BJ (cell line): ENCODE measurements at regions not wholly inside any gene's neighbourhood (a gene's known extent, or its start where the extent isn't known, plus 50 kb on each side); places are given as distances from the start of the nearest gene placed in this dataset.

Experiments used
- CTCF ChIA-PET: fragments of 350-600 bp; formaldehyde crosslinking; extraction: SDS; loops from one replicate; lab custom pipeline; 2021; ENCODE audit warnings: antibody characterized with exemption, inconsistent platforms; lab: Yijun Ruan, JAX
- POLR2A ChIA-PET: fragments of 300-600 bp; sonication (Branson Sonifier 250); formaldehyde crosslinking; extraction: SDS; loops from one replicate; lab custom pipeline; 2021; ENCODE audit warnings: antibody characterized with exemption; lab: Charles Lee
- DNase-seq: peaks from one replicate; pipeline ENCODE4 v3.0.0-alpha.2; 2011; ENCODE audit warnings: low read depth
- H3K27me3 ChIP-seq: 2 replicates; pipeline ENCODE4 v1.6.0; 2011; ENCODE audit warnings: low read length; ENCODE audit not compliant: control insufficient read depth, insufficient read depth
- H3K36me3 ChIP-seq: 2 replicates; pipeline ENCODE4 v1.5.1; 2011; ENCODE audit warnings: low read length; ENCODE audit not compliant: control insufficient read depth, insufficient read depth
- H3K4me3 ChIP-seq: 2 replicates; pipeline ENCODE4 v1.5.1; 2011; ENCODE audit warnings: low read depth, mild to moderate bottlenecking, control low read depth, low read length
- CTCF ChIP-seq: IDR thresholded peaks from 2 replicates; pipeline ENCODE4 v1.5.1; 2011; ENCODE audit warnings: low read depth, mild to moderate bottlenecking, control low read depth, inconsistent platforms, low read length, moderate library complexity; ENCODE audit not compliant: insufficient read depth

GRCh38 chr3:159472611-159473010 is 516.0 kb upstream of the IL12A start:
- DNase-seq, result no peak
- no peak for TF ChIP-seq CTCF
- Histone ChIP-seq H3K36me3 (no peaks in the 10 kb centered on the region), H3K27me3 (no peaks in the 10 kb centered on the region), H3K4me3 (no peak overlapping the region)
- ChIA-PET POLR2A (no interaction called here), CTCF (interaction anchor here (0.5 kb wide), 1 partner anchor 103 kb away, joined by 3 read pairs; no protein-coding TSS in a partner anchor)

DNA sequence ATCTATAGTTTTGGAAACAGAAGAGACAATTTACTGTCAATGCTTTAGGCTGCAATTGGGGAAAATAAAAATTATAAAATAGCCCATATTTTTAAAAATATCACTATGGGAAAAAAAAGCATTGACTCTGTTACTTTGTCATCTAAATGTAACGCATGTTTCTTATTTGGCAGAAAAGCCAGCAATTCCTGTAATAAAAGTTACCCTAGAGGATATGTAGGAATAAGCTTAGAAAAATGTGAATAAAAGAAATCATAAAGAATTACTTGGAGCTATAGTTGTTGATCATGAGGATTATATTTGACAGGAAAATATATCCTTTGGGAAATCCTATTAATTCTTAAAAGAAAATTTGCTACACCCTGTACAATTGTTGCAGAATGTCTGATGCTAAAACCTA is 515.4 kb upstream of the IL12A start:
- CTCF ChIA-PET, result interaction anchor here (0.5 kb wide), 1 partner anchor 102 kb away, joined by 3 read pairs; no protein-coding TSS in a partner anchor
- POLR2A ChIA-PET, result no interaction called here
- H3K4me3 ChIP-seq, result no peak overlapping the region

DNA sequence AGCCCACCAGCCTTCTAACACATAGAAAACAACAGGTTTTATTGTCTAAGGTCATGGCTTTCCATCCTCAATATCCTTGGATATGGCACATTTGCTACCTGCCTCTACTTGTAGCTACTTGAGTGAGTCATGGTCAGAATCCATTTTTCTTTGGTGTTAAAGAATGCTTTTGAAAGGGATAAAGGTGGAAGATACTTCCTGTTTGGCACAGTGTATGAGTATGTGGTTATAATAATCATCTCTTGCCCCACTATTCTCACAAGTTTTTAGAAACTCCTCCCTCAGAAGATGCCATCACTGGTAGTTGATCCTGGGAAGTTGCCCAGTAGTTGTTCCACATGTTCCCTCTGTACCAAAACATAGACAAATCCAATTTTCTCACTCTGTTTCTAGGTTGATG is 508.6 kb upstream of the IL12A start:
- no peak for DNase-seq
- POLR2A ChIA-PET, result no interaction called here
- TF ChIP-seq CTCF, result no peak
- CTCF ChIA-PET, result no interaction called here
- no peaks in the 10 kb centered on the region for H3K27me3 ChIP-seq
- no peaks in the 10 kb centered on the region for H3K36me3 ChIP-seq
- H3K4me3 ChIP-seq, result no peak overlapping the region

More for the DNA sequence above, 515.4 kb upstream of the IL12A start:
- H3K36me3 ChIP-seq, result no peaks in the 10 kb centered on the region
- TF ChIP-seq CTCF, result no peak
- no peaks in the 10 kb centered on the region for H3K27me3 ChIP-seq
- no peak for DNase-seq

DNA sequence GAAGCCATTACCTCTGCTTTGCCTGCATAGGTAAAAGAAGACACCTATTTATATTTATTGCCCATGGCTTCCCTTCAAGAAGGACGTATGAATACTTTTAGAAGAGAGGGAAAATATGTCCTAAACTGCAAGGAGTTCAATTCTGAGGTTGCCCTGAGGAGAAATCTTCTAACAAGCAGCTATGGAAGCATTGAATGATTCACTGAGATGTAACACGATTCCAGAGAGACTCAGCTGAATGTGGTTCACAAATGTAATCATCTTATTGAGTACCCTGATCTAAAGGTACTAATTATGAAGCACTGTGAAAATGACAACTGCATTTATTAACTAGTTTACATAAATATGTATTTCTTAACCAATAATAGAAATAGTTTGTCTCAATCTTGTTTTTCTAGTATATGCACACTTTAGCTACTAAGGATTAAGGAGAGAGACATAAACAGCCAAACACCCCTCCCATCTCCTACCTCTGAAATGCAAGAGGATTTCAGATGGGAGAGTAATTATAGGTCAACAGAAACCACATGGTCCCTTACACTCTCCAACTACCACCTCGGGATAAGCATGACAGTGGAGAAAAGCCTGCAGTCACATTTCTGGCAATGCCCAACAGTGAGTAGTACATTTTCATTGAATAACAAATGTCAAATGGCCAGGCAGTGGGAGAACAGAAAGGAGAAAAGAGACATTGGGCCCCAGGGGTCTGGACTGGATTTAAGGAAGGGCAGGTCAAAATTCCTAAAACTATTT is 506.2 kb upstream of the IL12A start:
- Histone ChIP-seq H3K4me3 (no peak overlapping the region), H3K27me3 (no peaks in the 10 kb centered on the region), H3K36me3 (no peaks in the 10 kb centered on the region)
- POLR2A ChIA-PET, result no interaction called here
- CTCF ChIA-PET, result interaction anchor here (1.0 to 1.3 kb wide), 2 partner anchors 18 to 104 kb away, joined by 4 read pairs; no protein-coding TSS in a partner anchor
- no peak for DNase-seq
- no peak for TF ChIP-seq CTCF

DNA sequence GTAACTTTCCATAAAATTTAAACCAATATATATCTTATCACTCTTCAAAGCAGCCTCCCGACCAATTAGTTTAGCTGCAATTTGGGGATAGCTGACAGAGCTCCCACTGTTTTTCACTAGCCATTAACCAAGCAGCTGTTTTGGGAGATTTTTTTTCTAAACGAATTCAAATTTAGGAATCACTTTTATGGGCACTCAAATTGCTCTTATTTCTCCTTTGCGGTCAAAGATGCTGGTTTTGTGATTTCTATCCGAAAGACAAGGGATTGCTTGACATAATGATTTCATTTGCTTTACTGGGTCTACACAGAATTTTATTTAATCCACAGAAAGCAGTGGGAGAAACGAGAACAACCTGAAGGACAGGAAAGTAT is 505.7 kb upstream of the IL12A start:
- no peak for TF ChIP-seq CTCF
- POLR2A ChIA-PET, result no interaction called here
- no peaks in the 10 kb centered on the region for H3K27me3 ChIP-seq
- H3K4me3 ChIP-seq, result no peak overlapping the region
- CTCF ChIA-PET, result no interaction called here
- DNase-seq, result no peak
- no peaks in the 10 kb centered on the region for H3K36me3 ChIP-seq
